IPS-NIHi11 (cell line): ENCODE measurements at regions not wholly inside any gene's neighbourhood (a gene's known extent, or its start where the extent isn't known, plus 50 kb on each side); places are given as distances from the start of the nearest gene placed in this dataset.
"Not testable (repeated sequence)": the region's sequence is repeated elsewhere in the genome, so short reads cannot be mapped to it uniquely, and the experiment has no call there.

ENCODE experiments used
- DNase-seq: peaks from one replicate; pipeline ENCODE4 v3.0.0; 2012; ENCODE audit warnings: mixed read lengths, low spot score

DNA sequence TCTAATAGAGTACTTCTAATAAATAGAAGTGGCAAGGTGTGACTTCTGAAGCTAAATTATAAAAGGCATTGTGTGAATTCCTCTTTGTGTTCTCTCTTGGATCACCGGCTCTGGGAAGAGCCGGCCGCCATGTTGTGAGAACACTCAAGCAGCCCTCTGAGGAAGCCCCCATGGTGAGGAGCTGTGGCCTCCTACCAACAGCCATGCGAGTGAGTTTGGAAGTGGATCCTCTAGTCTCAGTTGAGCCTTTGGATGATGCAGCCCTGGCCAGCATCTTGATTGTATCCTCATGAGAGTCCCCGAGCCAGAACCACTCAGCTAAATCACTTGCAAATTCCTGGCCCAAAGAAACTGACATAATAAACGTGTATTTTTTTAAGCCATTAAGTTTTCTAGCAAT lies 94.5 kb upstream of the CARD11 start:
- DNase-seq = no peak

DNA sequence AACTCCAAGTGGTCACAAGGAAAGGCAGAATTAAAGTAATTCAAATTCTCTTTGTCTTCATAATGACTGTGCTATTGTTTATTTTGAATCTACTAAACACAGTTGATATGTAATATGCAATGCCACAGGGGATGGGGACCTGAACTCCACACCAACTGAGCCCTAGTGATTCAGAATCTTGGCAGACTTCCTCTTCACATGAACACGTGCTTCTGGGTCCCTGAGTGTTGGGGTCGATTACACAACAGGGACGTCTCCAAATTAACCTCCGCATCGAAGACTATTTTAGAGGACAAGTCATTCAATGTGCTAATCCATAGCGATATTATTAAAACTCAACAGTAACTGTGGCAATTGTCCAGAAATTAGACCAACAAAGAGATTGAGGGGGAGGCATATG lies 95.3 kb upstream of the CARD11 start:
- no peak for DNase-seq

DNA sequence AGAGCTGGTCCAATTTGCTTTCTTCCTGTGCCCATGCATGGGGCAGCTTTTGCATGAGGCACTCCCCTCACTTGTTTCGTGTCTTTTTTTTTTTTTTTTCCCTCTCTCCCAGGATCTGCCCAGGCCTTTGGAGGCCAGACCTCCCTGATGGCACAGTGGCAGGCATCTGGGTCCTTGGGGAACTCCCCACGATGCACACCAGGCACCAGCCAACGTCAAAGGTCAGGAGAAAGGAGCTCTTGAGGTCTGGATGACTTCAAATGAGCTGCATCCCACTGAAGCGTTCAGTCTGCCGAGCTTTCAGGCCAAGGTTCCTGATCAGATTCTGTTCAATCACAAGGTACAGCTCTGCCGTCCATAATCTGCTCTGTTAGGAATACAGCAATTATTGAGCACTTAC lies 97.2 kb upstream of the CARD11 start:
- DNase-seq = no peak

DNA sequence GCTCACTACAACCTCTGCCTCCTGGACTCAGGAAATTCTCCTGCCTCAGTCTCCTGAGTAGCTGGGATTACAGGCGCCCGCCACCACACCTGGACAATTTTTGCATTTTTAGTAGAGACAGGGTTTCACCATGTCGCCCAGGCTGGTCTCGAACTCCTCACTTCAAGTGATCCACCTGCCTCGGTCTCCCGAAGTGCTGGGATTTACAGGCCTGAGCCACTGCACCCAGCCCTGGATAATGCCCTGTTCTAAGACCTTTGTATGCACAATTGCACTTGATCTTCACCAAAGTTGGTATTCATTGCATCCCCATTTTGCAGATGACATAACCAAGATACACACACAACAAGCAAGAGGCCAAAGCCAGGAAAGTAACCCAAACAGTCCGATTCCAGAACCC lies 97.7 kb upstream of the CARD11 start:
- DNase-seq = no peak

DNA sequence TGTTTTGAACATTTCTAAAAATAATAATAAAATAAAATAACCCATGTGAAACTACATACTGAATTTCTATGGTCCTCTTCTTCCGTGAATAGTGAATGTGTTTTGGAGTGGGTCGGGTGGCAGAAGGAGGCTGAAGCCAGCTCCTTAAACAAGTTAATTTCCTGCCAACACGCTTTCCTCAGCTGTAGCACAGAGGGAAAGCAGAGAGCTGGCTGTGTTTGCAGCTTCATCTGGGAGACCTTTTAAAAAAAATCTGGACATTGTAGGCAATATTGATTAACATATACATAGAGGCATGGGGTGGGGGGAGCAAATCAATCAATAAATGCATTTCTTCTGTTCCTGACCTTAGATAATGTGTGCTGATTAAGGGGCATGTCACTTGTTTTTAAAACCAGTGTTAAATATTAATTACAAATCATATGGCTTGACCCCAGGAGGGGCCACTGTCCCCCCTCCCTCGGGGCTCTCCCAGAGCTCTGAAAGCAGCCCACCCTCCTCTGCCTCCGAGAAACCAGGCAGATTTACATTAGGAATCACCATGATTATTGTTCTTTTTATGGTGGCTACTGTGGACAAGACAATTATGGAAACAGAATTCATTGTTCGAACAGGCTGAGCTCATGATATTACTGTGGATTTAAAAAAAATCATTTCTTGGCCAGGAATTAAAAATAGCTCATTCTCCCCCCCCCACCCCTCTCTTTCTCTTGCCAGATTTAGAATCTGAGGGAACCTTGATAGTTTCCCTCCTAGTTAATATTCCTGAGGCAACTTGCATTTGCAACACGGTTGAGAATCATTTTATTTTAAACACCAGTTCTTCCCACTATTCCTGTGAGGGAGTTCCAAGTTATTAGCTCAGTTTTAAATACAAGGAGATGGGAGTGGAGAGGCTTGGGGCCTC lies 100.5 kb upstream of the CARD11 start:
- DNase-seq = no peak

DNA sequence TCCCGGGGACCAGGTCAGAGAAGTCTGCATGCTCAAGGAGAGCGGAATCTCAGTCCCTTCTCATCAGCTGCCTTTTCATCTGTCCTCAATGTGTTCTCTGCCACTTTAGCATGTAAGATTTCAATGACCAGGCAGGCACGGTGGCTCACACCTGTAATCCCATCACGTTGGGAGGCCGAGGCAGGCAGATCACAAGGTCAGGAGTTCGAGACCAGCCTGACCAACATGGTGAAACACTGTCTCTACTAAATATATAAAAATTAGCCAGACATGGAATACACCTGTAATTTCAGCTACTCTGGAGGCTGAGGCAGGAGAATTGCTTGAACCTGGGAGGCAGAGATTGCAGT lies 101.1 kb upstream of the CARD11 start:
- not testable (repeated sequence) for DNase-seq

DNA sequence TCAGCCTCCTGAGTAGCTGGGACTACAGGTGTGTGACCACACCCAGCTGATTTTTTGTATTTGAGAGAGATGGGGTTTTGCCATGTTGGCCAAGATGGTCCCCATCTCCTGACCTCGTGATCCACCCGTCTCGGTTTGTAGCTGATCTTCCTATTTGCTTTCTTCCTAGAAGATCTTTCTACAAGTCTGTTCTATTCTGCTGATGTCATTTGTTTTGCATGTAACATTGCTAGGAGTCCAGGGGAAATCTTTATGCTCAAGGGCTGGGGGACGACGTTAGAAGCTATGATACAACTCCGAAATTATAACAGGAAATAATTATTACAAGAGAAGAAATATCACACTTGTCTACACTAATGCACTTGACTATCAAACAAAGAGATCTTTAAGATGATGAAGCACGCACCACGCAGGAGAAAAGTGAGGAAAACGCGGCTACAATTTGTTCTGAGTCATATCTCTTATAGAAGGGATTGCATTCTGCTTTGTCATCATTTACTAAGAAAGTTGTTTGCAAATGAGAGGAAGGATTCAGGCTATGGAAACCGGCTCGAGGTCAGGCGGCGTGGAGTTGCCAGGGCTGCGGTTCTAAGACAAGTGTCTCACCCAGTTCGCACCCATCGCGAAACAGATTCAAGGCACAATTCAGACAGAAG lies 103.0 kb upstream of the CARD11 start:
- DNase-seq = no peak

DNA sequence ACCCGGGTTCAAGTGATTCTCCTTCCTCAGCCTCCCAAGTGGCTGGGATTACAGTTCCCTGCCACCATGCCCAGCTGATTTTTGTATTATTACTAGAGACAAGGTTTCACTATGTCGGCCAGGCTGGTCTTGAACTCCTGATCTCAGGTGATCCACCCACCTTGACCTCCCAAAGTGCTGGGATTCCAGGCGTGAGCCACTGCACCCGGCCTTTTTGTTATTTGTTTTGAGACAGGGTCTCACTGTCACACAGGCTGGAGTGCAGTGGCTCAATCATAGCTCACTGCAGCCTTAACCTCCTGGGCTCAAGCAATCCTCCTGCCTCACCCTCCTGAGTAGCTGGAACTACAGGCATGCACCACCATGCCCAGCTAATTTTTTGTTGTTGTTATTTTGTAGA lies 104.8 kb upstream of the CARD11 start:
- DNase-seq = not testable (repeated sequence)

DNA sequence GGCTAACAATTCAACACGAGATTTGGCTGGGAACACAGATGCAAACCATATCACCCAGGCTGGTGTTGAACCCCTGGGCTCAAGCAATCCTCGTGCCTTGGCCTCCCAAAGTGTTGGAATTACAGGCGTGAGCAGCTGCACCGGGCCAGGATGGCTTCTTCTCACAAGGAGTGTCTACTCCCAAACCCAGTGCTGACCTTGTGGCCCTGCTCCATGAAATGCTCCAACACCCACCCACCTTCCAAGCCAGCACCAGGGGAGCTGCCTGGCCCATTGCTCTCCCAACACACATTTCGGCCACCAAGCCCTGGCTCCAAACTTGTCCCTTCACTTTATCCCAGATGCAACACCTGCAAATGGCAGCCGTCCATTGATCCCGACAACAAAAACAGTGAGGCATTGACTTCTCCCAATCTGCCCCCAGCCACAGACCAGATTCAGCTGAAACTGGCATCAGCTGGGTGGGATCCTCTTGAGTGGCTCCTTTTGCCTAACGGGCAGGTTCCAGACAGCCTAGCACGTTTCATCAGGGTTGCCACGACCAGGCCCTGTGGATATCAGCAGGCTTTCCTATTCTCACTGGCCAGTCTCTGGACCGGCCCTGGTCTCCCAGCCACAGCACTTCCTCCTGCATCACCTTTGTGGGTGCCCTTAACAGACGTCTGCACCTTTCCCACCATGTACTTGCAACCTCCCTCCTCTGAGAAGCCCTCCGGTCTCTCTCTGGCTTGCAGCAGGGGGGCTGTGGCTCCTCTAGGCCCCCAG lies 105.7 kb upstream of the CARD11 start:
- DNase-seq = no peak

DNA sequence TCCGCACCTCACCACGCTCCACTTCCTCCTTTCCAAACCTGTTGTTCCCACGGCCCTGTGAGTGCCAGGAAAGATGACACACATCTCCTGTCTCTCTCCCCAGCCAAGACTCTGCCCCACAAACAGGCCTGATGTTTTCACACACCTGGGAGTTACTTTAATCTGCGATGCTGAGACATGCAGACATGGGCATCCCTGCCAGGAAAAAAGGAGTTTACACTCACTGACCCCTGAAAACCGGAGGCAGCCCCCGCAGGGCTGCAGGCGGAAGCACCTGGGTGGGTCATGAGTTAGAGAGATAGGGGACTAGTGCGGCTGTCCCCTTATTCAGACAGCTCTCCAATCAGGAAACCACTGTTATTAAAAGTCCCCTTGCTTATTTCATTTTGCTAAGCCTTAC lies 106.4 kb upstream of the CARD11 start:
- no peak for DNase-seq

DNA sequence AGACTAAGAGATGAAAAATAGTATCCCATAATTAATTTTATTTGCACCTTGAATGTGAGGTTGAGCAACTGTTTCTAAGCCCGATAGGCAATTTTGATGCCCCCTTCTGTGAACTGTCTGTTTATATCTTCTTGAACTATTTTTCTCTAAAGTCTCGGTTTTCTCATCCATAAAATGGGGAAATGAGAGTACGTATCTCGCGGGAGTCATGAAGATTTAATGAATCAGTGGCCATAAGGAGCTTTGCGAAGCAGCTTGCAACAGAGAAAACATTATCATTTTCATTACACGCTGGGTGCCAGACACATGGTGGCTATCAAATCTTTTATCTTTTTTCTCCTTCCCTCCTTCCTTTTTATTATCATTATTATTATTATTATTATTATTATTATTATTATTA lies 108.1 kb upstream of the CARD11 start:
- no peak for DNase-seq

DNA sequence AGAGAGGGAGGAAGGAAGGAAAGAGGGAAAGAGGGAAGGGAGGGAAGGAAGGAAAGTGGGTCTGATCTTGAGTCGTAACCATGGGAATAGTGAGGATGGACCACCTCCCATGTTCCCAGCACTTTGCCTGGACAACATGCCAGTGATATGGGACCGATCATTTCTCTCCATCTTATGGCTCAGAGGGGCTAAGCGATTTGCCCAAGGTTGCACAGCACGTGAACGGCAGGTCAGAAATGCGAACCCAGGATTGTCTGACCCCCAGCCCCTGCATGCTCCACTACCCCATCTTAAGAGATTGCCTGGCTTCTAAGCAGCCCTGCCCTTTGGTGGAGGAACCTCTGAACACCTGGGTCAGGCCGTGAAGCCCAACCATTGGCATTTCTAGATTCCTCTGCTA lies 109.0 kb upstream of the CARD11 start:
- DNase-seq = no peak

DNA sequence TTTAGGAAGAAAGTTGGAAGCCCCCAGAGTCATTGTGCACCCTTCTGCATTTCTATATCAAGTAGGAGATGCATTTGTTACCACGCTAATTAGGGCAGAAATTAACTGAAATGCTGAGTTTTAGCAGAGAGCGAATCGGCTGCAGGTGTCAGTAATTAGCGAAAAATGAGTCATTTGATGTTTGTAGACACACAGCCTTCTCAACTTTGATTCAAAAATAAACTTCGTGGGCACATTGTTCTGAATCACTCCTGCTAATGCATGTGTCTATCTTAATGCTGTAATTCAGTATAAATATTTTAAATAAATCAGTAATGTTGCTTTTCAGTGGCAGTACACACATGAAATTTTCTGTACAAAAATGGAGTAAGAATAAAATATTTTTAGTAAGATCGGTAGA lies 109.5 kb upstream of the CARD11 start:
- no peak for DNase-seq

DNA sequence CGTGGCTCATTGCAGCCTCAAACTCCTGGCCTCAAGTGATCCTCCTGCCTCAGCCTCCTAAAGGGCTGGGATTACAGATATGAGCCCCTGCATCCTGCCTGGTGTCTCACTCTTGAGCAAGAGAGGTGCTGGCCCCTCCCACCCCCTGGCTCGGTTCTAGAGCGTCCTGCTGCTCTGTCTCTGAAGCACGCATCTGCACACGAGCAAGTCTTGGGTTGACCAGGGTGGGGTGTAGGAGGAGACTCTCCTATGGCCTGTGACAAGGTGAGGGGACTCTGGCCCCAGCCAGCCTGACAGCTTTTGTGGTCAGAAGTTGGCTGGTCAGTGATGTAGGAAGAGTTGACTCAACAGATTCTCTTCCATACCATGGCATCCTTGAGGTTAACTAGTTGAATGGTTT lies 110.7 kb upstream of the CARD11 start:
- no peak for DNase-seq

DNA sequence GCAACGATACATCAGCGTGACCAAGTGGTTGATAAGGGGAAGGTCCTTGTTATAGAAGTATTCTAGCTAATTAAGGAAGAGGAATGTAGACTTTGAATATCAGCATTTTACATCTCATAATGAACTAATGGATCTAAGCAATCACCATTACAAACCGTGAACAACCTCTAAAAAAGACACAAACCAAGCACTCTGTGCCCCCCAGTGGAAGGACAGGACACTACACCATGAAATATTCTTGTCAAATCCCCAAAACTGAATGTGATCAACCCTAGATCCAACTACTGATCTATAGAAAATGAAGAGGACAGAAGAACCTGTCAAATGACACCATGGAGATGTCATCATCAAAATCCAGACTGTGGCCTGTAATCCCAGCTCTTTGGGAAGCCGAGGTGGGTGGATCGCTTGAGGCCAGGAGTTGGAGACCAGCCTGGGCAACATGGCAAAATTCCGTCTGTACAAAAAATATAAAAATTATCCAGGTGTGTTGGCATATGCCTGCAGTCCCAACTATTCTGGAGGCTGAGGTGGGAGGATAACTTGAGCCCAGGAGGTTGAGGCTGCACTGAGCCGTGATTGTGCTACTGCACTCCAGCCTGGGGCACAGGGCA lies 111.3 kb upstream of the CARD11 start:
- DNase-seq = peak; percentile 57

DNA sequence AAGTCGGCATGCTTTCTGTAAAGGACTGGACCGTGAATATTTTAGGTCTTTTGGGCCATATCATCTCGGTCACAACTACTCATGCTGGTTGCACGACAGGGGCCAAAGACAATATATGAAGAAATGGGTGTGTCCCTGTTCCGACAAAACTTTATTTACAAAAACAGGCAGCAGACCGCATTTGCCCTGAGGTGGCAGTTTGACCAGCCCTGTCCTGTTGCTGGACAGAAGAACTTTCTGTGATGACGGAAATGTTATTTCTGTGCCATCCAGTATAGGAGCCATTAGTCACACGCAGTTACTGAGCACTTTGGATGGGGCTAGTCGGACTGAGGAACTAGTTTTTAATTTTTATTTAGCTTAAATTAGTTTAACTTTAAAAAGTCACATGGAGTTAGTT lies 112.8 kb upstream of the CARD11 start:
- no peak for DNase-seq

DNA sequence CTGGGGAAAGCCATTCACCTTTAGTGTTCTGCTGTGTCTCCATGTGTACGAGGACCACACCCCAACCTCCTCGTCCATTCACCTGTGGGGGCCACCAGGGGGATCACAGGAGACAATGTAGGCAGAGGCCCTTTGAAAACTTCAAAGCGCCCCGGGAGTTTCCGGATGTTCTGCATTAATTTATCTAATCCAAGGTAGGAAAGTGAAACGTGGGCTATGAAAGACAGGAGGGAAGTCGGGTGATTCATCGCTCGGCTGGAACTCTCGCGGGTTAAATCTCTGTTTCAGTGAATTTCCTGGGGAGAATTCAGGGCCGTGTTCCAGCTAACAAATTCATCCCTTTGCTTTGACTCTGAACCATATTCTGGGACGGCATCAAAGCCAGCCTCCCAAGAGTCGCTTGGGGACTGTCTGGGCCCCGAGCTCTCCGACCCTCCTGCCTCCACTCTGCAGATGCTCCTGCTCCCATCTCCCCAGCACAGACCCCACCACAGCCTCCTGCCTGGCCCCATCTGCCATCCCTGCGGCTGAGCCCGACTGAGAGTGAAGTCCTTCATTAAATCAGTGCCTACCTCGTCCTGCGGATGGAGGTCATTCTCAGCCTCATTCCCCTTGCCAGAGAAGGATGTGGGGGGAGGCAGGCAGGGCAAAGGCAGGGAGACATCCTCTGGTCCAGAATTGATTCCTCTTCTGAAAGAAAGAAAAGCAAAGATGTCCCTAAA lies 114.1 kb upstream of the CARD11 start:
- DNase-seq = no peak

DNA sequence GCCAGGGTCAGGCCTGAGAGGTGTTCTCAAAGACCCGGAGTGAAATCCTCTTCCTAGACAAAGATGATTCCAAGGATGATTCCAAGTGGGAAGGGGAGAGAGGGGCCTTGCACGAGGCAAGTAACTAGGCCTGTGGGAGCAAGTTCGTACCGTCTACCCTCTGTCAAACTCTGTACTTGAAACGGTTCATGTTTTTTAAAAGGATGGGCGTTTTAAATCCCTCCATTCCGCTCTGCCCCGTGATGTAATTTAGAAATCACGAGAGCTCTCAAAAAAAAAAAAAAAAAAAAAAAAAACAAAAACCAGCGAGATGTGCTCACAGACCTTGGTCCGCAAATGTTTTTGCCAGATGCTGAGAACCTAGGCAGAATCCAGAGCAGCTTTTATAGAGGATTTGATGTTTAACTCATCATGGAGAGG lies 114.7 kb upstream of the CARD11 start:
- no peak for DNase-seq

DNA sequence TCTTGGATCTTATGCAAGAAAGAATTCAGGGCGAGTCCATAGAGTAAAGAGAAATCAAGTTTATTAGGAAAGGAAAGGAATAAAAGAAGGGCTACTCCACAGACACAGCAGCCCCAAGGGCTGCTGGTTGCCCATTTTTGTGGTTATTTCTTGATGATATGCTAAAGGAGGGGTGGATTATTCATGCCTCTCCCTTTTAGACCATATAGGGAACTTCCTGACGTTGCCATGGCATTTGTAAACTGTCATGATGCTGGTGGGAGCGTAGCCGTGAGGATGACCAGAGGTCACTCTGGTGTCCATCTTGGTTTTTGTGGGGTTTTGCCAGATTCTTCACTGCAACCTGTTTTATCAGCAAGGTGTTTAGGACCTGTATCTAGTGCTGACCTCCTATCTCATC lies 115.4 kb upstream of the CARD11 start:
- DNase-seq = no peak

DNA sequence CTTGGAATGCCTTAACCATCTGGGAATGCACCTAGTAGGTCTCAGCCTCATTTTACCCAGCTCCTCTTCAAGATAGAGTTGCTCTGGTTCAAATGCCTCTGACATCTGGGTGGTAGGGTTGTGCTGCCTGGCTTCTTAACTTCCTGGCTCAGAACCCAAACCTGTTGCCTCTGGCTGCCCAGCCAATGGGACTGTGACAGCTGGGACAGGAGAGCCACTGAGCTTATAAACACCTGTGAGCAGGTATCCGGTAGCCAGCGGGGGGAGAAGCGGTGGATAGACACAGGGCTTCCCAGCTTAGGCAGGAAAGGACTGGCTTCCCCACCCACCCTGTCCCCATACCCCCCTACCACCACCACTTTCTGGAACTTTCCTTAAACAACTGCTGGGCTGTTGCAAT lies 115.8 kb upstream of the CARD11 start:
- no peak for DNase-seq

DNA sequence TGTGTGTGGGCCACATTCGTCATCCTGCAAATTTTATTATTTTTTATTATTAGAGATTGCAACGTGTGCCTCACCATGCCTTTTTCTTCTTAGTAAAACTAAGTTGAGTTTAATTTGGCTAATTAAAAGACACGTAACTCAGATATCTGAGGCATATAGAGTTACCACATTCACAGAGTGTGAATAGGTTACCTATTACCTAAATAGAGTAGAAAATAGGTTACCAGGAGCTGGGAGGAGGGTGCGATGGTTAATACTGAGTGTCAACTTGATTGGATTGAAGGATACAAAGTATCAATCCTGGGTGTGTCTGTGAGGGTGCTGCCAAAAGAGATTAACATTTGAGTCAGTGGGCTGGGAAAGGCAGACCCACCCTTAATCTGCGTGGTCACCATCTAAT lies 116.3 kb upstream of the CARD11 start:
- DNase-seq = not testable (repeated sequence)

DNA sequence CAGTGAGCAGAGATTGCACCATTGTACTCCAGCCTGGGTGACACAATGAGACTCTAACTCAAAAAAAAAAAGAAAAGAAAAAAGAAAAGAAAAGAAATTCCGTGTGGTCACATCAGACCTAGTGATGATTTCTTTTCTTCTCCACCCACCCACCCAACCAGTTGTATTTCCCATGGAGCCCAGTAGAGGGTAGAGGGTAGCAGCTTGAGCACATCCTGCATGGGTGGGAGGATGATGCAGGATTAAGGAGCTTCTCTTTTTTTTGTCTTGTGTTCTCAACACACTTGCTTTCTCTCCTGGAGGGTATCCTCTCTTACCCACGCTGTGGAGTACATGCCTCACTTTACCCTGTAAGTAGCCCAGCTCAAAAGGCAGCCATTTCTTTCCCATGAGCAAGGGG lies 118.6 kb upstream of the CARD11 start:
- DNase-seq = no peak
